ENCODE measurements at regions not wholly inside any gene's neighbourhood (a gene's known extent, or its start where the extent isn't known, plus 50 kb on each side); places are given as distances from the start of the nearest gene placed in this dataset.
A peak's percentile ranks its signal among the peaks of the same experiment; 100 is the strongest.

DNA sequence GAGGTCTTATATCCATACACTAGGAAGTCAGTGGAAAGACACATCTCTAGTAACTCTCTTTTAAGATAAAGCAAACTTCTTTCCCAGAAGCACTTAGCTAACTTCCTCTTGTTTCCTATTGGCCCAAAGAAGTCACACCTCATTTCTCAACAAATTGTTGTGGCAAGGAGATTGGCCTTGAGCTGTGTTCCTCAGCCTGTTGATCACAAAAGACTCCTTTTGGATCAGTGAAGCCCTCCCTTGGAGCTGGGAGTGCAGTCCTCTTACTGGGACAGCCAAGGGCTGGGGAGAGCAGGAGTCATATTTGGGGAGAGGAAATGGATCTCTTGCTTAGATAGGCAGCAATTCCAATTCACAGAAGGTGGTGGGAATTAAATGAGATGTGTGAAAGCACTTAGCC, 51.2 kb upstream of the DAPL1 start:
- no peak overlapping the region for H3K27ac ChIP-seq (ENCODE audit: low read depth in 1 of 2, low read length in 2 of 2)
- DNase-seq (ENCODE audit: low spot score): no peak
- H3K4me1 ChIP-seq (ENCODE audit: control insufficient read depth in 4 of 4, insufficient read depth in 4 of 4, low read length in 3 of 4): no peaks in the 10 kb centered on the region
- H3K4me3 ChIP-seq (ENCODE audit: low read depth in 1 of 3, low read length in 3 of 3): no peak overlapping the region
- TF ChIP-seq YY1 (IDR thresholded peaks at IDR 0.05): no peak
- no peak for TF ChIP-seq TAF1 (conservative IDR thresholded peaks at IDR 0.05)
- TF ChIP-seq GABPA (IDR thresholded peaks at IDR 0.05 in 1 of 2, conservative IDR thresholded peaks at IDR 0.05 in 1 of 2): no peak
- TF ChIP-seq, protein P1, sequence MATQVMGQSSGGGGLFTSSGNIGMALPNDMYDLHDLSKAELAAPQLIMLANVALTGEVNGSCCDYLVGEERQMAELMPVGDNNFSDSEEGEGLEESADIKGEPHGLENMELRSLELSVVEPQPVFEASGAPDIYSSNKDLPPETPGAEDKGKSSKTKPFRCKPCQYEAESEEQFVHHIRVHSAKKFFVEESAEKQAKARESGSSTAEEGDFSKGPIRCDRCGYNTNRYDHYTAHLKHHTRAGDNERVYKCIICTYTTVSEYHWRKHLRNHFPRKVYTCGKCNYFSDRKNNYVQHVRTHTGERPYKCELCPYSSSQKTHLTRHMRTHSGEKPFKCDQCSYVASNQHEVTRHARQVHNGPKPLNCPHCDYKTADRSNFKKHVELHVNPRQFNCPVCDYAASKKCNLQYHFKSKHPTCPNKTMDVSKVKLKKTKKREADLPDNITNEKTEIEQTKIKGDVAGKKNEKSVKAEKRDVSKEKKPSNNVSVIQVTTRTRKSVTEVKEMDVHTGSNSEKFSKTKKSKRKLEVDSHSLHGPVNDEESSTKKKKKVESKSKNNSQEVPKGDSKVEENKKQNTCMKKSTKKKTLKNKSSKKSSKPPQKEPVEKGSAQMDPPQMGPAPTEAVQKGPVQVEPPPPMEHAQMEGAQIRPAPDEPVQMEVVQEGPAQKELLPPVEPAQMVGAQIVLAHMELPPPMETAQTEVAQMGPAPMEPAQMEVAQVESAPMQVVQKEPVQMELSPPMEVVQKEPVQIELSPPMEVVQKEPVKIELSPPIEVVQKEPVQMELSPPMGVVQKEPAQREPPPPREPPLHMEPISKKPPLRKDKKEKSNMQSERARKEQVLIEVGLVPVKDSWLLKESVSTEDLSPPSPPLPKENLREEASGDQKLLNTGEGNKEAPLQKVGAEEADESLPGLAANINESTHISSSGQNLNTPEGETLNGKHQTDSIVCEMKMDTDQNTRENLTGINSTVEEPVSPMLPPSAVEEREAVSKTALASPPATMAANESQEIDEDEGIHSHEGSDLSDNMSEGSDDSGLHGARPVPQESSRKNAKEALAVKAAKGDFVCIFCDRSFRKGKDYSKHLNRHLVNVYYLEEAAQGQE (IDR thresholded peaks at IDR 0.05): no peak
- TF ChIP-seq SP1 (IDR thresholded peaks at IDR 0.05): no peak
- no peak for TF ChIP-seq FOXA1 (IDR thresholded peaks at IDR 0.05)
- no peaks in the 10 kb centered on the region for H3K9me3 ChIP-seq (ENCODE audit: control insufficient read depth in 4 of 4, low read length in 3 of 4)
- peaks cover 0 to 3% (median under 1%) of the 10 kb centered on the region in 4 donors for H3K27me3 ChIP-seq (ENCODE audit: control insufficient read depth in 4 of 4, insufficient read depth in 4 of 4, low read length in 3 of 4)
- H3K9ac ChIP-seq (ENCODE audit: low read depth in 1 of 2, low read length in 2 of 2): no peak overlapping the region
- no peaks in the 10 kb centered on the region for H3K36me3 ChIP-seq (ENCODE audit: control insufficient read depth in 4 of 4, insufficient read depth in 3 of 4, low read depth in 1 of 4, low read length in 3 of 4)

DNA sequence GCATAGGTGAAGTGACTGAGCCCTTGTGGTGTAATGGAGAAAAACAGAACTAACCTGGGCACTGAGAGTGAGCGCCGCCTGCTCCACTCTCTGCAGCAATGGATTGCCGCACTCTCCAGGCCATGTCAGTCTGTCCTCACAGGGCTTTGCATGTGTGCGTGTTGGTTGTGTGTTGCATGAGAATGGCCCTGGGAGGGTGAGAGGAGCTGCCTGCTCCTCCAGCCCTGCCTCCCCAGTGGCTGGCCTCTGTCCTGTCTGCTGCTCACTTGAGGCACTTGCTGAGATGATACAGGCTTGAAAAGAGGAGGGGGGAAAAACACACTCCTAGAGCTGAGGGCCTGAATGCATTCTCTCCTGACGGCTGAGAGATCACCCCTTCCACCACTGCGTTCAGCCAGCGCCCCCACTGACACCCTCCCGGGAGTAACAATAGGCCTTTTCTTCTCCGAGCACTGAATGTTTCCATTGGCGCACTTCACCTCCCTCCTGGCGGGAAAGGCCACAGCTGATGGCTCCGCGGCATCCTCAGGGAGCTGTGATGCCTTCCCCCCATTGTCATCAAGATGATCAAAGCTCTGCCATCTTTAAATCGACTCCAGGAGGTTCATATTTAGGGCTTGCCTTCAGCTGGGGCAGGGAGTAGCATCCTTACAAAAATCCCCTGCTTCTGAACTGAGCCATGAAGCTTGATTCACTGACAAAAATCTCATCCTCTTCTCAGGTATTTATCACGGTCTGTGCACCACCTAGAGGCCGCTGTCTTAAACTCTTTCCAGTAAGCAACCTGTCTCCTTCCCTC, 49.9 kb upstream of the DAPL1 start:
- TF ChIP-seq, protein P2, sequence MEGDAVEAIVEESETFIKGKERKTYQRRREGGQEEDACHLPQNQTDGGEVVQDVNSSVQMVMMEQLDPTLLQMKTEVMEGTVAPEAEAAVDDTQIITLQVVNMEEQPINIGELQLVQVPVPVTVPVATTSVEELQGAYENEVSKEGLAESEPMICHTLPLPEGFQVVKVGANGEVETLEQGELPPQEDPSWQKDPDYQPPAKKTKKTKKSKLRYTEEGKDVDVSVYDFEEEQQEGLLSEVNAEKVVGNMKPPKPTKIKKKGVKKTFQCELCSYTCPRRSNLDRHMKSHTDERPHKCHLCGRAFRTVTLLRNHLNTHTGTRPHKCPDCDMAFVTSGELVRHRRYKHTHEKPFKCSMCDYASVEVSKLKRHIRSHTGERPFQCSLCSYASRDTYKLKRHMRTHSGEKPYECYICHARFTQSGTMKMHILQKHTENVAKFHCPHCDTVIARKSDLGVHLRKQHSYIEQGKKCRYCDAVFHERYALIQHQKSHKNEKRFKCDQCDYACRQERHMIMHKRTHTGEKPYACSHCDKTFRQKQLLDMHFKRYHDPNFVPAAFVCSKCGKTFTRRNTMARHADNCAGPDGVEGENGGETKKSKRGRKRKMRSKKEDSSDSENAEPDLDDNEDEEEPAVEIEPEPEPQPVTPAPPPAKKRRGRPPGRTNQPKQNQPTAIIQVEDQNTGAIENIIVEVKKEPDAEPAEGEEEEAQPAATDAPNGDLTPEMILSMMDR (IDR thresholded peaks at IDR 0.05; ENCODE audit: low read depth, low read length, missing input control): peak; percentile 65
- TF ChIP-seq SP1 (IDR thresholded peaks at IDR 0.05) (no peak), RAD21 (IDR thresholded peaks at IDR 0.05) (peak; percentile 86 to 88)
- Histone ChIP-seq H3K27me3 (ENCODE audit: control insufficient read depth in 4 of 4, insufficient read depth in 4 of 4, low read length in 3 of 4) (peaks cover 0 to 3% (median under 1%) of the 10 kb centered on the region in 4 donors), H3K9me3 (ENCODE audit: control insufficient read depth in 4 of 4, low read length in 3 of 4) (no peaks in the 10 kb centered on the region), H3K4me3 (ENCODE audit: low read depth in 1 of 3, low read length in 3 of 3) (no peak overlapping the region), H3K4me1 (ENCODE audit: control insufficient read depth in 4 of 4, insufficient read depth in 4 of 4, low read length in 3 of 4) (no peaks in the 10 kb centered on the region), H3K36me3 (ENCODE audit: control insufficient read depth in 4 of 4, insufficient read depth in 3 of 4, low read depth in 1 of 4, low read length in 3 of 4) (no peaks in the 10 kb centered on the region), H3K27ac (ENCODE audit: low read depth in 1 of 2, low read length in 2 of 2) (no peak overlapping the region), H3K9ac (ENCODE audit: low read depth in 1 of 2, low read length in 2 of 2) (peak overlapping the region in 1 of 2 donors; percentile 39)
- DNase-seq (ENCODE audit: low spot score): peak; percentile 40
- WGBS: 51% methylated on average over 16 of the region's 16 CpGs
